Activated T-cell treated with anti-CD3 and anti-CD28 coated beads, Interleukin-2, amount 50 U/mL, for 24 hours (primary cell): ENCODE measurements at regions not wholly inside any gene's neighbourhood (a gene's known extent, or its start where the extent isn't known, plus 50 kb on each side); places are given as distances from the start of the nearest gene placed in this dataset.

ENCODE experiments used
- DNase-seq: peaks from one replicate; pipeline ENCODE4 v3.0.0-alpha.2; 2020
- H3K27ac Mint-ChIP-seq: 2 replicates; pipeline ENCODE4 v1.8.0; 2020; ENCODE audit warnings: mild to moderate bottlenecking, mixed read lengths
- H3K27me3 Mint-ChIP-seq: 2 replicates; pipeline ENCODE4 v1.8.0; 2020; ENCODE audit warnings: mixed read lengths
- H3K36me3 Mint-ChIP-seq: 2 replicates; pipeline ENCODE4 v1.8.0; 2020; ENCODE audit warnings: low read depth, mixed read lengths
- H3K4me1 Mint-ChIP-seq: 2 replicates; pipeline ENCODE4 v1.8.0; 2020; ENCODE audit warnings: low read depth, mixed read lengths
- H3K4me3 Mint-ChIP-seq: 2 replicates; pipeline ENCODE4 v1.8.0; 2020; ENCODE audit warnings: mild to moderate bottlenecking, moderate library complexity, mixed read lengths
- H3K9me3 Mint-ChIP-seq: 2 replicates; pipeline ENCODE4 v1.8.0; 2020; ENCODE audit warnings: mixed read lengths

DNA sequence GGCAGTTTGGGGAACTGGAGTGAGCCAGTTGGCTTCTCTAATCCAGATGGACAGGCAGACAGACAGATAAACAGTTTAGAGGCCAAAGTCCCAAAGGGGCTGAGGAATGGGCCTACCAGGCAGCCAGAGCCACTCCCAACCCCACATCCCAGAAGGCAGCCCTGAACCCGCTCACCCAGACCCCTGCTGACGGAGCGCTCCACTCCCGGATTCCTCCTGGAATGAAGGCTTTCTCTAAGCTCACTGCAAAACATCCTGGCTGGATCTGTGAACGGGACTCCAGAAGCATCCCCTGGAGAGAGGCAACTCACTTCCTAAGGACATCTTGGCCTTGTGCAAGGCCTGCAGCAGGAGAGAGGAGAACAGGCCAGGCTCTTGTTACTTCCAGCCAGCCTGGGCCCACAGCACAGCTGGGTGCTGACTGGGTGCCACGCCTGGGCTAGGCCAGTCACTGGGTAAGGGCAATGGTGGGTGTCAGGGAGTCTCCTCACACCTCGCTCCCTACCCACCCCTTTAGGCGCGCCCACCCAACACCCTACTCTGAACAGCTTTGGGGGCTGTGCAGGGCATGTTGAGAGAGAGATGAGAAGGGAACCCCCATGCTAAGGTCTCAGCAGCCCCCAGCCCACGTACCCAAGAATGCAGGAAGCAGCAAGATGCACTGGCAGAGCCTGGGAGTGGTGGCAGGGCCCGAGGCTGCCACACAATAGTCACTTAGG, 168.6 kb upstream of the ZMIZ1 start:
- H3K27me3 Mint-ChIP-seq, result no peaks in the 10 kb centered on the region
- H3K36me3 Mint-ChIP-seq, result no peaks in the 10 kb centered on the region
- no peaks in the 10 kb centered on the region for H3K9me3 Mint-ChIP-seq
- no peak overlapping the region for H3K27ac Mint-ChIP-seq
- no peaks in the 10 kb centered on the region for H3K4me1 Mint-ChIP-seq
- no peak overlapping the region for H3K4me3 Mint-ChIP-seq
- DNase-seq, result no peak

DNA sequence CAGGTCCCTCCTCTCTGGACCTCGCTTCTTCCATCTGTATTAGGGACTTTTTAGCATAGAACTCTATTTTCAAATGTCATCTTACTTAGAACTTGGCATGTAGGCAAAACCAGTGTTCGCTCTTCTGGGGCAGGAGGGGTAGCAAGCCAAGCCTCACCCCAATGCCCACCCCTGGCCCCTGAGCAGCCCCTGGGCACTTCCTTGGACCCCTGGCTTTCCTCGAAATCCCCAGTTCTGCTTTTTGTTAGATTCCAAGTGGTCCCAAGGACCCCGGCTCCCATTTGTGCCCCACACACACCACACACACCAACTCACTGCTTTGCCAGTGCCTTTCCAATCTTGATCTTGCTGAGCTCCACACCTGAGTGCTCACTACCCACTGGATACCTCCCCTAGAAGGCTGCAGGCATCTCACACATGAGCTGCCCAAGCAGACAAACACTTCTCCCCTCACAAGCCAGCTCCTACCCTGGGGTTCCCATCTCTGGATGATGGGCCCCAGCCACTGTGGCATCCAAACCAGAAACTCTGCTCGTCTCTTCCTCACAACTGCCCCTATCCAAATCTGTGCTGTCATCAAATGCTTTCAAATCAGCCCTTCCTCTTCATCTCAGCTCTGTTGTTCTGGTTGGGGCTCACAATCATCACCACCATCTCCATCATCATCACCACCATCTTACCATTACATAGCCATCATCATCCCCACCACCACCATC, 167.9 kb upstream of the ZMIZ1 start:
- no peaks in the 10 kb centered on the region for H3K9me3 Mint-ChIP-seq
- H3K36me3 Mint-ChIP-seq, result no peaks in the 10 kb centered on the region
- H3K4me1 Mint-ChIP-seq, result no peaks in the 10 kb centered on the region
- H3K4me3 Mint-ChIP-seq, result no peak overlapping the region
- no peaks in the 10 kb centered on the region for H3K27me3 Mint-ChIP-seq
- no peak for DNase-seq
- H3K27ac Mint-ChIP-seq, result no peak overlapping the region

DNA sequence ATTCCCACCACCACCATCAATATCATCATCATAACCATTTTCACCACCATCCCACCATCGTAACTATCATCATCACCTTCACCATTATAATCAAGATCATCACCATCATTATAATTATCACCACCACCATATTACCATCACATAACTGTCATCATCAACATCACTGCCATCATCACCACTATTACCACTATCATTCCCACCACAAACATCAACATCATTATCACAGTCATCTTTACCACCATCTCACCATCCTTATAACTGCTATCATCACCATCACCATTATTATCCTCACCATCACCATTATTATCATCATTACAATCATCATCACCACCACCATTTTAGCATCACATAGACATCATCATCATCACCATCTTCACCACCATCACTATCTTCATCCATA, 167.1 kb upstream of the ZMIZ1 start:
- Mint-ChIP-seq H3K9me3 (no peaks in the 10 kb centered on the region), H3K27me3 (no peaks in the 10 kb centered on the region), H3K27ac (no peak overlapping the region), H3K4me1 (no peaks in the 10 kb centered on the region), H3K4me3 (no peak overlapping the region), H3K36me3 (no peaks in the 10 kb centered on the region)
- DNase-seq, result no peak

DNA sequence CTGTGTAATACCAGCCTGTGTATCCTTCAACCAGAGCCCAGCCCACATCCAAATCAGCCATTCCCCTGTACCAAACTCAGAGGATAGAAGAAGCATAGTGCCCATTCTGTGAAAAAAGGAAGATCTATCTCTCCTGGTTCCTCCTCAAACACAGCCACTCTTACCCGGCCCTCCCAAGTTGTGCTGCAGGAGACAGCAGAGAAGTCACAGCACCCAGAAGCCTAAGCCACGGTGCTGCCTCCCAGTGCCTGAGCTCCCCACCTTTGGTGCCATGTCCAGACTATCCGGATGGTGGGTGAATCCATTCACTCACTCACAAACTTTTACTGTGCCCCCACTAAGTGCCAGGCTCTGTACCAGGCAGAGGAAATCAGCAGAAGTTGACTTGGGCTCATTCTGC, 166.0 kb upstream of the ZMIZ1 start:
- no peak for DNase-seq
- H3K4me1 Mint-ChIP-seq, result no peaks in the 10 kb centered on the region
- no peaks in the 10 kb centered on the region for H3K36me3 Mint-ChIP-seq
- H3K9me3 Mint-ChIP-seq, result no peaks in the 10 kb centered on the region
- H3K27me3 Mint-ChIP-seq, result no peaks in the 10 kb centered on the region
- H3K4me3 Mint-ChIP-seq, result no peak overlapping the region
- H3K27ac Mint-ChIP-seq, result no peak overlapping the region

DNA sequence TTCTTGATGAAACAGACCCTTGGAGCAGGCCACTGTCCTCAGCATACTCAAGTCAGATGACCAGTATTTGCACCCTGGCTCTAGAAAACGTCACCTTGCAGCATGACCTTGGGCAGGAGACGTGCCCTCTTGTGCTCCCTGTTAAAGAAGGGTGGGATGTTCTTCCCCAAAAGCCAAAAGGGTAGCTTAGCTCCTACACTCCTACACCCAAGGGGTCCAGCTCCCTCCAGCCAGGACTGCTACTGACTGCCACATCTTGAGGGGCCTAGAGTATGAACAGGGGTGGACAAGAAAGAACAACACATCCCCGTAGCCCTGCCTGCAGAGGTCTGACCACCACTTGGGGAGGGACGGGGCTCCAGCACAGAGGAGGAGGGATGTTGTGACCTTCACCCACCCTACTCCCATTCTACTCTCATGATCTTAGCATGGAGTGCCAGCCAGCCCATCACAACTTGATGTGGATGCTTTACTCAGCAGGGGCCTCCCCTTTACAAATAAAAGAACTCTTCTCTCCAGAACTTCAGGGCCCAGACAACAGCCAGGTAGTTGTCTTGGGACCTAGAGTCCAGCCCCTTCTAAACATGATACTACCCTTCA, 165.3 kb upstream of the ZMIZ1 start:
- Mint-ChIP-seq H3K27ac (no peak overlapping the region), H3K27me3 (no peaks in the 10 kb centered on the region), H3K4me1 (no peaks in the 10 kb centered on the region), H3K36me3 (no peaks in the 10 kb centered on the region), H3K9me3 (no peaks in the 10 kb centered on the region), H3K4me3 (no peak overlapping the region)
- no peak for DNase-seq

DNA sequence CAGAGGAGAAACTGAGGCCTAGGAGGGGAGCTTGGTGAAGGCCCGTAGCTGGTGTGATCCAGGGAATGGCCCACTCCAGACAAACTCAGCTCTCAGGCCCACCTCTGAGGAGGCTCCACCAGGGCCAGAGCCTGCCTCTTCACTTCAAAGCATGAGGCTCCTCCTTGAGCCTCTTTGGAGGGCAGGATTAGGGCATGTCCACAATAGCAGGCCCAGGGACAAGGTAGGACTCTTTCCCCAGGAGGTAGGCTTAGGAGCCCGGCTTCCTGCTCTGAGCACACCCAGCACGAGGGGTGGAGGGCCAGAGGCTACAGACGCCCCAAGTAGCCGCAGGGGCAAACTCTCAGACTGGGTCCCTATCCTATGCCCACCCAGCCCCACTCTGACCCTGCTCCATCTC, 164.6 kb upstream of the ZMIZ1 start:
- H3K36me3 Mint-ChIP-seq, result no peaks in the 10 kb centered on the region
- H3K4me3 Mint-ChIP-seq, result no peak overlapping the region
- no peaks in the 10 kb centered on the region for H3K27me3 Mint-ChIP-seq

DNA sequence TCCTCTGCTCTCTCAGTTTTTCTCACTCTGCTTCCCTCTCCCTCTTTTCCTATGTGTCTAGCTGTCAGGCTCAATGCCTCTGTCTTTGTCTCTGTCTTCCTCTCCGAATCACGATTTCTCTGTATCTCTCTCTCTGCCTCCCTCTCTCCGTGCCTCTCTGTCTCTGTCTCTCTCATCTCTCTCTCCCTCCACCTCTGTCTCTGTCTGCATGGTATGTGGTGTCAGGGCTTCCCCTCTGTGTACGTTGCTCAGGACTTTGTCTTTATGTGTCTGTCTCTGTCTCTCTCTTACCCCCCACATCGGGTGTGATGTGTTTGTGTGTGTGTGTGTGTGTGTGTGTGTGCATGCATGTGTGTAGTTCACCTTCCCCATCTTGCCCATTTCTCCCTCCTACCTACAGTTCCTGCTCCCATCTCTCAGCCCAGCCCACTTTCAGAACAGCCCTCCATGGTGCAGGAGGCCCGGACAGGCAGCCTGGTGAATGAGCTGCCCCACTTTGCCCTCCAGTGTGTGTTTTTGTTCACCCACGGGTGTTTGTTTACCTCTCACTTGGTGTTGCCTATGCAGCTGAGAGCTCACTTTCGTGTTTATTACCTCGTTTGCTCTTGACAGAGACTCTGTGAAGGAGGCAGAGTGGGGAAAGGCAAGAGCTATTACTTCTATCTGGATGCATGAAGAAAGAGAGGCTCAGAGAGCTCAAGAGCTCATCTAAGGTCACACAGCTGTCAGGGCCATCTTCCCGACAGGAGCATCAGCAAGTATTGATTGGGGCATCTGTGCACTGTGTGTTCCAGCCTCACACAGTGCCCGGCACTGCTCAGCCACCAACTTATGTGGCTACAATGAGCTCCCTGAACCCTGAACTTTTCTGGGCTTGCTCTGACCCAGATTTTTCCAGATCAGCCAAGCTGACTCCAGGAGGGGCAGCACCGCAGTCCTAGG, 163.5 kb upstream of the ZMIZ1 start:
- no peak for DNase-seq
- no peaks in the 10 kb centered on the region for H3K36me3 Mint-ChIP-seq
- H3K4me1 Mint-ChIP-seq, result no peaks in the 10 kb centered on the region
- no peaks in the 10 kb centered on the region for H3K9me3 Mint-ChIP-seq
- H3K27me3 Mint-ChIP-seq, result no peaks in the 10 kb centered on the region
- H3K4me3 Mint-ChIP-seq, result no peak overlapping the region
- no peak overlapping the region for H3K27ac Mint-ChIP-seq

More for the DNA sequence above, 164.6 kb upstream of the ZMIZ1 start:
- no peaks in the 10 kb centered on the region for H3K4me1 Mint-ChIP-seq
- no peak for DNase-seq
- H3K9me3 Mint-ChIP-seq, result no peaks in the 10 kb centered on the region
- no peak overlapping the region for H3K27ac Mint-ChIP-seq

DNA sequence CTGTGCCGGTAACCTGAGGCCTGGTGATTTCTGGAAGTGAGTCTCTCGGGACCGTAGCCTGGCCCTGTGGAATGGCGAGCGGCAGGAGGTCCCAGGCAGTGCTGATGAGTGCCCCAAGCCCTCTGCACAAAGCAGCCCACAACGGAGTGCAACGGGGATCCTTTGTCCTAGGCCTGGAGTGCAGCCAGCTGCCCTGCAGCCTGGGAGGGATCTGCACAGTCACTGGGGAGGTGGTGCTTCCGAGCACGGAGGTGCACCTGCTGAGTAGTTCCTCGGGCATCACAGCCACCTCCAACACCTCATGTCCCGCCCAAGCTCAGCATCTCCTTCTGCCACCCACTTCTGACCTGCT, 162.8 kb upstream of the ZMIZ1 start:
- DNase-seq, result no peak
- no peaks in the 10 kb centered on the region for H3K9me3 Mint-ChIP-seq
- H3K27me3 Mint-ChIP-seq, result no peaks in the 10 kb centered on the region
- H3K36me3 Mint-ChIP-seq, result no peaks in the 10 kb centered on the region
- H3K27ac Mint-ChIP-seq, result no peak overlapping the region
- no peak overlapping the region for H3K4me3 Mint-ChIP-seq
- H3K4me1 Mint-ChIP-seq, result no peaks in the 10 kb centered on the region

DNA sequence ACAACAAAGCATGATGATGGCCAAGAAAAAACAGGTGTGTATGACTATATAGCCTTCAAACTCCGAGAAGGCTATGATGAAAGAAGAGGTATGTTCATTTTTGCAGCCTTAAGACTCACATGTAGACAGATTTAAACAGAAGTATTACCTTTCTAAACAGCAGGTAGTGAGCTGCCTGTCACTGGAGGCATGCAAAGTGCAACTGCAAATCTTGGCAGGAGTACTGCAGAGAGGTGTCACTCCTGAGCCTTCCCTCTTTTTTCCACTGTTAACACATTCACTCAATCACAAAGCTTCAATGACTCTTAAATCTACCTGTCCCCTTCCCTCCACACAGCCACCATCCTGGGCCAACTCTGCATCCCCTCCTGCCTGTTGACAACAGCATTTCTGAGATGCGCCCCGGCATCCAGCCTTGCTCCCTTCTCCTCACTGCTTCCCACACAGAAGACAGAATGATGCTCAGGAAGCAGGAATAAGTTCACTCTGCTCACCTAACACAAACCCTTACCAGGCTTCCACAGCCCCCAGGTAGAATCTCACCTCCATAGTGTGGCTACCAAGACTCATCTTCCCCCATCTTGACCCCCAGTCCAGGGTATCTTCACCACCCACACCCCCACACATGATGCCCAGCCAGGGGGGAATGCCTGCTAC, 161.9 kb upstream of the ZMIZ1 start:
- Mint-ChIP-seq H3K36me3 (no peaks in the 10 kb centered on the region), H3K4me1 (no peaks in the 10 kb centered on the region), H3K4me3 (no peak overlapping the region), H3K9me3 (no peaks in the 10 kb centered on the region), H3K27me3 (no peaks in the 10 kb centered on the region), H3K27ac (no peak overlapping the region)
- DNase-seq, result no peak

DNA sequence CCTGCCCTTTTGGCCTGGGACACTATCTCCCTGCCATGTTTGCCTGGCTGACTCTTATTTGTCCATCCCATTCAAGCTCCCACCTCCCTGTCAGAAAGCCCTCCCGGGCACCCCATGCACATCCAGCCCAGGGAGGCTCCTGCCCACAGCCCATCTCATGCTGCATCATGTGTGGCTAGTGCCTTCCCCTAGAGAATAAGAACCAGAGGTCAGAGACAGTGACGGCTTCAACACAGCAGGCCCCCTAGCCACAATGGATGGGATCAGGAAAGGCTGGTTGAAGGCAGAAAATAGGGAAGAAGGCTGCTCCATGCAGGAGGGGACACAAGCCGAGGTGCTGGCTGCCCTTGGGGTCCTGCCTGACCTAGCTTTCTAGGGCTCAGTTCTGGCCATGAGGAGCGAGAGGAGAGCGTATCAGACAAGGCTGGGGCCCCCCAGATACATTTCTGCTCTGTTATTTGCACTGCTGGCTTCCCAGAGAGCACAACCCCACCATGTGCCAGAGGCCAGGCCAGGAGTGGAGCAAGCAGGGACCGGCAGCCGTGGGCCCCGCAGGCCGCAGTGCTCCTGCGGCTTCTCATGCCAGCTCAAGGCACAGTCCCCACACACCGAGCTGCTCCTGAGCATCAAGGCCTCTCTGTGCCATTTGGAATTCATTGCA, 161.1 kb upstream of the ZMIZ1 start:
- no peaks in the 10 kb centered on the region for H3K27me3 Mint-ChIP-seq
- peak; percentile 17 for DNase-seq

DNA sequence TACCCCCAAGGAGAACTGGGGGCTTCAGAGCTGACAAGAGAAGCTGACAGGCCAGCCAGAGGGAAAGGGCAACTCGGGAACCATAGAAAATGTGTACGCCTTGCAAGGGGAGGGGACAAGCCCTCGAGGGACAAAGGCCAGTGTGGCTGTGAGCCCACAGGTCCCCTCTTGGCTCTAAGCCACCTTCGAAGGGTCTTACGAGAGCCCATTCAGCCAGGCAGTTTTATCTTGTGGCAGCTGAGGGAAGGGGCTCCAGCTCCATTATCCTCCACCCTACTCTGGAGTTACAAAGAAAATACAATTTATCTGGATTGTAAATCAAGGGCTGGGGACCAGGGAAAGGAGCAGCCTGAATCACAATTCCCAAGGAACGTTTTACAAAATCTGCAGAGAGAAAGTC, 159.5 kb upstream of the ZMIZ1 start:
- H3K4me1 Mint-ChIP-seq, result no peaks in the 10 kb centered on the region
- H3K27me3 Mint-ChIP-seq, result no peaks in the 10 kb centered on the region
- H3K4me3 Mint-ChIP-seq, result no peak overlapping the region
- H3K9me3 Mint-ChIP-seq, result no peaks in the 10 kb centered on the region
- DNase-seq, result no peak
- no peaks in the 10 kb centered on the region for H3K36me3 Mint-ChIP-seq
- no peak overlapping the region for H3K27ac Mint-ChIP-seq

More for the DNA sequence above, 161.1 kb upstream of the ZMIZ1 start:
- Mint-ChIP-seq H3K27ac (no peak overlapping the region), H3K4me3 (no peak overlapping the region), H3K9me3 (no peaks in the 10 kb centered on the region), H3K36me3 (no peaks in the 10 kb centered on the region), H3K4me1 (no peaks in the 10 kb centered on the region)

DNA sequence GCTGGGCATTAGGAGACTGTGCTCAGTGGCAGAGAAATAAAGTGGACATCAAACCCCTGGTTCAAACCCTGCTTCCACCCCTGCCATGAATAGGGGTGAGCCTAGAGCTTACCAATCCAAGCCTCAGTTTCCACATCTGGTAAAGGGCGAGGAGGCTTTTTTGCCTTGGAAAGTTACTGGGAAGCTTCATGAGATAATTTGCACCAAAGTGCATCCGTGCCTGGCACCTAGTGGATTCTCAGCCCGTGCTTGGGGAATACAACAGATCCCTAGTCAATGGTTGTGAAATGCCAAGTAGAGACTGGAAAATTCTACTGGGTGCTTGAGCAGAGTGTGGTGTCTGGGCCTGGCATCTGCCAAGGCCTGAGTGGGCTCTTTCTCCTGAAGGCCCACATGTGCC, 158.7 kb upstream of the ZMIZ1 start:
- H3K27ac Mint-ChIP-seq, result no peak overlapping the region
- no peak overlapping the region for H3K4me3 Mint-ChIP-seq
- DNase-seq, result no peak
- no peaks in the 10 kb centered on the region for H3K36me3 Mint-ChIP-seq
- H3K4me1 Mint-ChIP-seq, result no peaks in the 10 kb centered on the region
- no peaks in the 10 kb centered on the region for H3K27me3 Mint-ChIP-seq
- no peaks in the 10 kb centered on the region for H3K9me3 Mint-ChIP-seq

DNA sequence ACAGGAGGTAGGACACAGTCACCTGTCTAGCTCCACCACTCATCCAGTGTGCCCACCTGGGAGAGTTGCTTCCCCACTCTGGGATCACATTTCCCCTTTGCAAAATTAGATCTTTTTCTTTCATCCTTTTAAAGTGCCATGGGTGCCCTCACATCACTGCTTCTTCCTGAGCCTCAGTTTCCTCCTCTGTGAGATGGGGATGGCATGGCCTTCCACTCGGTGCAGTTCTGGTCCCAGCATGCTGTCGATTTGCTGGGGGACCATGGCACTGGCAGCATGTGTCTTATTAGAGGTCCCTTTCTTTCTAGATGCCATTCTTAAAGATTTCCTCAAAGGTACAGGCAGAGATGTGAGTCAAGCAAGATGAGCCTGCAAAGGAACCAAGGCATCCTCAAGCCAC, 158.3 kb upstream of the ZMIZ1 start:
- H3K4me3 Mint-ChIP-seq, result no peak overlapping the region
- no peaks in the 10 kb centered on the region for H3K27me3 Mint-ChIP-seq
- H3K9me3 Mint-ChIP-seq, result no peaks in the 10 kb centered on the region
- no peaks in the 10 kb centered on the region for H3K36me3 Mint-ChIP-seq
- no peak overlapping the region for H3K27ac Mint-ChIP-seq
- H3K4me1 Mint-ChIP-seq, result no peaks in the 10 kb centered on the region
- DNase-seq, result no peak

DNA sequence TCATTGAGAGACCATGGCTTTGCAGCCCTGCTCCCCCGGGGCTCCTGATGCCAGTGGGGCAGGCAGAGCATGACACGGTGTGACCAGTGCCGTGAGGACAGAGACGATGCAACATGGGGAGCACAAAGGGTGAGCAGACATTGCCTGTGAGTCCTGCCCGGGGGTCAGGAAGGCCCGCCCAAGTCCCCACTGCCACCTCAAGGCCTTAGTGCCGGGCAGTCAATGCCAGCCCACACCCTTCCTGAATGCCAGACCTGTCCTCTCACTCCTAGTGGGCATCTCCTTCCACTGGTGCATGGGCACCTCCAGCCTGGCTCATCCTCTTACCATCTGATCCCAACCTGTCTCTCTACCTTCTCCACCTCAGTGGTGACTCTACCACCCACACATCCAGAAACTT, 157.9 kb upstream of the ZMIZ1 start:
- no peak overlapping the region for H3K4me3 Mint-ChIP-seq

More for the DNA sequence above, 157.9 kb upstream of the ZMIZ1 start:
- Mint-ChIP-seq H3K27me3 (no peaks in the 10 kb centered on the region), H3K4me1 (no peaks in the 10 kb centered on the region), H3K36me3 (no peaks in the 10 kb centered on the region), H3K9me3 (no peaks in the 10 kb centered on the region), H3K27ac (no peak overlapping the region)
- no peak for DNase-seq
